Sigmoid colon (tissue), 6 donors: ENCODE measurements at regions not wholly inside any gene's neighbourhood (a gene's known extent, or its start where the extent isn't known, plus 50 kb on each side); places are given as distances from the start of the nearest gene placed in this dataset.
A peak's percentile ranks its signal among the peaks of the same experiment; 100 is the strongest.

Experiments used
- DNase-seq: peaks from one replicate; pipeline ENCODE4 v3.0.0-alpha.2; 2019
- H3K27ac ChIP-seq, 4 donors: fragments of 200-600 bp; sonication (generic); one replicate each; pipeline ENCODE4 v1.5.1; 2016 to 2019; ENCODE audit warnings: mild to moderate bottlenecking in 1 of 4
- H3K27me3 ChIP-seq, 3 donors: fragments of 200-600 bp; sonication (generic); one replicate each; pipeline ENCODE4 v1.5.1; 2019; ENCODE audit warnings: mild to moderate bottlenecking in 1 of 3
- H3K36me3 ChIP-seq, 4 donors: fragments of 200-600 bp; sonication (generic); one replicate each; pipeline ENCODE4 v1.5.1; 2016 to 2019
- H3K4me1 ChIP-seq, 4 donors: fragments of 200-600 bp; sonication (generic); one replicate each; pipeline ENCODE4 v1.5.1; 2017 to 2019
- H3K4me3 ChIP-seq, 4 donors: fragments of 200-600 bp; sonication (generic); one replicate each; pipeline ENCODE4 v1.5.1; 2017 to 2019; ENCODE audit warnings: mild to moderate bottlenecking in 2 of 4, moderate library complexity in 1 of 4
- H3K9me3 ChIP-seq, 4 donors: fragments of 200-600 bp in 3 of 4; sonication (generic) in 3 of 4; one replicate each; pipeline versions ENCODE4 v1.5.1 to v1.6.1; 2013 to 2019
- EP300 ChIP-seq, 4 donors: sonication (generic); formaldehyde crosslinking; IDR thresholded peaks; one replicate each; pipeline ENCODE4 v1.6.1; 2017; ENCODE audit warnings: antibody characterized with exemption in 4 of 4
- POLR2A ChIP-seq, 2 donors: fragments of 450-650 bp; IDR thresholded peaks; one replicate each; pipeline ENCODE4 v1.6.1; 2016; ENCODE audit warnings: antibody characterized with exemption in 2 of 2, mild to moderate bottlenecking in 2 of 2, moderate library complexity in 2 of 2
- POLR2AphosphoS5 ChIP-seq, 4 donors: sonication (generic); formaldehyde crosslinking; IDR thresholded peaks; one replicate each; pipeline ENCODE4 v1.6.1; 2017; ENCODE audit warnings: antibody characterized with exemption in 4 of 4
- WGBS, 2 donors: extraction: QIAGEN DNeasy Blood & Tissue Kit; methylation state at CpG; one replicate each; pipeline ENCODE4 v1.1.7; 2013; 5-methylcytosine and 5-hydroxymethylcytosine counted together
- intact Hi-C: fragments of 100-400 bp; cut with DNase I; formaldehyde crosslinking; loops from one replicate; pipeline ENCODE4 v1.15.1; 2023
- TF ChIP-seq, protein P1 (sequence below), 4 experiments: fragments of 450-650 bp in 3 of 4; fragments of 200-600 bp in 1 of 4; IDR thresholded peaks; one replicate each; pipeline ENCODE4 v1.5.1; 2016 to 2019; ENCODE audit warnings: antibody characterized with exemption in 4 of 4, mild to moderate bottlenecking in 3 of 4, moderate library complexity in 2 of 4
- donor health status: healthy with polysubstance abuse.
- donor health status: healthy.

DNA sequence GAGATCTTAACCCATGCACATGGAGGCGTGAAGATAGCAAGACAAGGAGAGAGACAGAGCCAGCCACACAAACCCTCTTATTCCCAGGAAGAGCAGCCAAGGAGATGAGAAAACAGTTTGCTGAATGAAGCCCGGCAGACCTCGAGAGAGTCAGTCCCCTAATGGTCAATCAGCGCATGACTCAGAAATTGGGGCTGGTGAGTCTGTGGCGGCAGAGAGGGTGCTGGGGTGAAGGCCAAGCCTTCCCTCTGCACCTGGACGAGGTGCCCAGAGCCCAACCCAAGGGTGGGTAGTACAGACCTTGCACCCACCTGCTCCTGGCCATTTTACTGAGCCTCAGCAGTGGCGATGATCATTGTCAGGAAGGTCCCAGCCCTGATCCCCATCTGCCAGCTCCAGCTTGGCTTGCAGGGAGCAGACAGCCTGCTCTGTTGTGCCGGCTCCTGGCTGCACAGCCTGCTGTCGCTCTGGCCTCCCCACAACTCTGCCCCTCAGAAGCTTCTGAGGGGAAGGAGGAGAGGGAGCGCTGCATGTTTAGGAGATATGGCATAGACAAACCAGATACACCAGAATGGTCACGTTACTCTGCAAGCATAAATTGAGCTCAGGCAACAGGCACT lies 256.6 kb downstream of the RPS24 start:
- Histone ChIP-seq H3K27me3 (no peaks in the 10 kb centered on the region), H3K36me3 (no peaks in the 10 kb centered on the region), H3K27ac (no peak overlapping the region), H3K4me3 (no peak overlapping the region), H3K4me1 (peaks cover 0 to 25% (median 19%) of the 10 kb centered on the region in 4 donors), H3K9me3 (no peaks in the 10 kb centered on the region)
- intact Hi-C loops: no loop called here
- TF ChIP-seq POLR2A (IDR thresholded peaks at IDR 0.05): no peak
- TF ChIP-seq, protein P1, sequence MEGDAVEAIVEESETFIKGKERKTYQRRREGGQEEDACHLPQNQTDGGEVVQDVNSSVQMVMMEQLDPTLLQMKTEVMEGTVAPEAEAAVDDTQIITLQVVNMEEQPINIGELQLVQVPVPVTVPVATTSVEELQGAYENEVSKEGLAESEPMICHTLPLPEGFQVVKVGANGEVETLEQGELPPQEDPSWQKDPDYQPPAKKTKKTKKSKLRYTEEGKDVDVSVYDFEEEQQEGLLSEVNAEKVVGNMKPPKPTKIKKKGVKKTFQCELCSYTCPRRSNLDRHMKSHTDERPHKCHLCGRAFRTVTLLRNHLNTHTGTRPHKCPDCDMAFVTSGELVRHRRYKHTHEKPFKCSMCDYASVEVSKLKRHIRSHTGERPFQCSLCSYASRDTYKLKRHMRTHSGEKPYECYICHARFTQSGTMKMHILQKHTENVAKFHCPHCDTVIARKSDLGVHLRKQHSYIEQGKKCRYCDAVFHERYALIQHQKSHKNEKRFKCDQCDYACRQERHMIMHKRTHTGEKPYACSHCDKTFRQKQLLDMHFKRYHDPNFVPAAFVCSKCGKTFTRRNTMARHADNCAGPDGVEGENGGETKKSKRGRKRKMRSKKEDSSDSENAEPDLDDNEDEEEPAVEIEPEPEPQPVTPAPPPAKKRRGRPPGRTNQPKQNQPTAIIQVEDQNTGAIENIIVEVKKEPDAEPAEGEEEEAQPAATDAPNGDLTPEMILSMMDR (IDR thresholded peaks at IDR 0.05): no peak
- no peak for DNase-seq
- WGBS, 2 donors: 66 to 79% methylated on average over 11 of the region's 11 CpGs

DNA sequence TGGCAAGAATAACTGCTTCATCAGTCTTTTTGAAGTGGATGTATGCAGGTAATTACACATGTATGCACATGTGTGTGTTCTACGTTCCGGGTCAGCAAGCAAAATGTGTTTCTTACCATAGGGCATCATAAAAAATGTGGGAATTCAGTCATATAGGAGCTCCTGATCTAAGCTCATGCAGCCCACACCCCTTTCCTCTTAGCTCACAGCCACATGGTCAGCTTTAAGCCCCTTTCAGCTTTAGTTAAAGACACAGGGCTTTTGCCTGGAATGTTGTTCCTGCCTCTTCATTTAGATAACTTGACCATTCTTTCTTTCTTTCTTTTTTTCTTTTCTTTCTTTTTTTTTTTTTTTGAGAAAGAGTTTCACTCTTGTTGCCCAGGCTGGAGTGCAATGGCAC lies 258.1 kb downstream of the RPS24 start:
- H3K4me3 ChIP-seq: no peak overlapping the region
- no peaks in the 10 kb centered on the region for H3K27me3 ChIP-seq
- no peaks in the 10 kb centered on the region for H3K9me3 ChIP-seq
- no peaks in the 10 kb centered on the region for H3K36me3 ChIP-seq
- no peak overlapping the region for H3K27ac ChIP-seq
- DNase-seq: no peak
- no peak for TF ChIP-seq EP300 (IDR thresholded peaks at IDR 0.05)
- no peak for TF ChIP-seq POLR2A (IDR thresholded peaks at IDR 0.05)
- TF ChIP-seq, protein P1 (IDR thresholded peaks at IDR 0.05): no peak
- TF ChIP-seq POLR2AphosphoS5 (IDR thresholded peaks at IDR 0.05): no peak
- peaks cover 0 to 32% (median 21%) of the 10 kb centered on the region in 4 donors for H3K4me1 ChIP-seq
- WGBS, 2 donors: 87 to 94% methylated on average over 2 of the region's 2 CpGs
- intact Hi-C loops: no loop called here

DNA sequence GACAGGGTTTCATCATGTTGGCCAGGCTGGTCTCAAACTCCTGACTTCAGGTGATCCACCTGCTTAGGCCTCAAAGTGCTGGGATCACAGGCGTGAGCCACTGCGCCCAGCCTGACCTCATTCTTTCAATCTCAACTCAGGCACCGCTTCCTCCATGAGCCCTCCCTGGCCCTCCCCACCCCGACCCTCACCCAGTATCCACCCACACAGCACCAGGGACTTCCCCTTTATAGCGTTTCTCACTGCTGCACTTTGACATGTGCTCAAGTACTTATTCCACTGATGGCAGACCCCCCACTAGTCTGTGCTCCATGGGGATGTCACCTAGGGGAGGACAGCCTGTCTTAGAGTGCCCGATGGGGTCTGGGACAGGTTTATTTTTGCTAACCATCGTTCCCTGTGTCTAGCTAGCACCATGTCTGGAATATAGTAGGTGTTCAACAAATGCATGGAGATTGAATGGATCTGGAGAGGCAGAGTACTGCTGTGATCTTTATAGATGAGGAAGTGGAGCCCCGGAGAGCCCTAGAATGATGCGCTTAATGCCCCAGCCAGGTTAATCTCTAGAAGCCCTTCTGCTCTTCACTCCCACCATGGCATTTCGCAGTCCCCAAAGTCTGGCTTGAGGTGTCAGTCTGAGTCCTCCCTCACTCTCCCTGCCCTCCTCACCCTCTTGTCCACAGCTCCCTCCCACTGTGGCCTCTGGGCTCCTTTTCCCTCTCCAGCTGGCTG lies 258.8 kb downstream of the RPS24 start:
- H3K9me3 ChIP-seq: no peaks in the 10 kb centered on the region
- intact Hi-C loops: no loop called here
- no peaks in the 10 kb centered on the region for H3K36me3 ChIP-seq
- no peak for TF ChIP-seq POLR2AphosphoS5 (IDR thresholded peaks at IDR 0.05)
- no peak for TF ChIP-seq EP300 (IDR thresholded peaks at IDR 0.05)
- TF ChIP-seq, protein P1 (IDR thresholded peaks at IDR 0.05): no peak
- H3K27ac ChIP-seq: peak overlapping the region in 1 of 4 donors; percentile 9
- no peak overlapping the region for H3K4me3 ChIP-seq
- H3K27me3 ChIP-seq: no peaks in the 10 kb centered on the region
- no peak for DNase-seq
- H3K4me1 ChIP-seq: peaks cover 0 to 32% (median 21%) of the 10 kb centered on the region in 4 donors
- WGBS, 2 donors: 69 to 70% methylated on average over 10 of the region's 10 CpGs

DNA sequence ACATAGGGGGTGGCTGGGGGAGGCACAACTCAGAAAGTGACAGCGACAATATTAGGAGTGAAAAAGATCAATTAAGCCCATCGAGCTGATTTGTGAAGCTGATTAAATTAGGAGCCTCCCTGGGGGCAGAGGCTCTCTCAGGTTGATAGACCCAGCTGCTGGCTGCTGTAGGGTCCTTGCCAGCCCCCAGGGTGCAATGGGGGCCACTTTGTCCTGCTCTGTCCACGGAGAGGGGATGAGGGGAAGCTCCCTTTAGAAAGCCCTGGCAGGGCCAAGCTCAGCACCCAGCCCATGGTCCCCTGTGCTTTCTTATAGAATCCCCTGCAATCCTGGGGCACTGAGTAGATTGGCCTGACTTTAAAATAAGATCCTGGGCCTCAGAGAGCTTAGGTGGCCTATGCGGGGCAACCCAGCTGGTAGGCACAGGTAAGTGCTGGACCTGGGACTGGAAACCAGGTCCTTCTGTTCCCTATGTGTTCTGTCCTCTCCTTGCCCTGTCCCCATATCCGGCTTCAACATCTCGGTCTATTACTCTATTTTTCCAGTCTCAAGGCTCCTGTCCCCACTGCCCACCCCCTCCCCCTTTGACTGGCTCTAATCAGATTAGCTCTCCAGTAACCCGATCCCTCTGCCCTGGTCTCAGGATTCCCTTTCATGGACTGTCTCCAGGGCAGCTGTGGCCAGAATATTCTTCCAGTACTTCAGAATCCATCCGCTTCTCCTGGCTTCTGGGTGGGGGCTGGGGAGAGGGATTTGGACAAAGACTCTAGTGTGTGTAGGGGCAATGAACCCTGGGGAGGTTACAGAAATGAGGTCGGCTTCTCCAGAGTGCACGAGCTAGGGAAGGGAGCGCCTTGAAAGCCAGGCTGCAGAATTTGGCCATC lies 259.6 kb downstream of the RPS24 start:
- DNase-seq: no peak

More for the DNA sequence above, 259.6 kb downstream of the RPS24 start:
- H3K36me3 ChIP-seq: no peaks in the 10 kb centered on the region
- intact Hi-C loops: no loop called here
- 77 to 81% methylated on average over 11 of the region's 11 CpGs for WGBS, 2 donors
- H3K27me3 ChIP-seq: no peaks in the 10 kb centered on the region
- H3K4me3 ChIP-seq: no peak overlapping the region
- no peaks in the 10 kb centered on the region for H3K9me3 ChIP-seq
- H3K4me1 ChIP-seq: peaks cover 0 to 35% (median 21%) of the 10 kb centered on the region in 4 donors
- TF ChIP-seq EP300 (IDR thresholded peaks at IDR 0.05) (no peak), POLR2AphosphoS5 (IDR thresholded peaks at IDR 0.05) (no peak), POLR2A (IDR thresholded peaks at IDR 0.05) (no peak)
- TF ChIP-seq, protein P1 (IDR thresholded peaks at IDR 0.05): no peak
- peak overlapping the region in 3 of 4 donors; percentile 9 to 73 (median 50) for H3K27ac ChIP-seq
